ENCODE measurements at regions not wholly inside any gene's neighbourhood (a gene's known extent, or its start where the extent isn't known, plus 50 kb on each side); places are given as distances from the start of the nearest gene placed in this dataset.
"Not testable (repeated sequence)": the region's sequence is repeated elsewhere in the genome, so short reads cannot be mapped to it uniquely, and the experiment has no call there.

DNA sequence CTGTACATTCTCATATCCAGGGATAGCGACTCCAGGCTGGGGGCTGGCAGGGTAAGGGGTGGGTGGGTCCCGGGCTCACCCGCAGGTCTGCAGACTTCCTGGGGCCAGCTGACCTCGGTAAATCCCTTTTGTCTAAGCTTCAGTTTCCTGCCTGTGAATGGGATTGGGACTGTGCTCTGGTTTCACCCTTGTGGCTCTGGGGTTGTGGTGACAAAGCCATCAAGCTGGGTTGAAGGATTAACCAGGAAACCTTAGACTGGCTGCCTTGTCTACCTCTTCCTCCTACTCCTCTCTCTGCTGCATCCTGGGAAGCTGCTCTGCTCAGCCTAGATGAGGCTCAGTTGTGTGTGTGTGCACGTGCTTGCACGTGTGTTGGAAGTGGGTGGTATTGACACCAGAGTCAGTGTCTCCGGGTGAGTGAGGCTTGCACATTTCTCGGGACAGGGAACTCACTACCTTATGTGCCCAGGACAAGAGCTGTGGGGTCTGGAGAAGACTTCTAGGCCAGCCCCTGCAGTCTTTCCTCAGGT is 3078.6 kb downstream of the RPIA start:
- not testable (repeated sequence) for DNase-seq; H3K4me3 Mint-ChIP-seq; H3K4me1 Mint-ChIP-seq; H3K27ac Mint-ChIP-seq; H3K36me3 Mint-ChIP-seq; H3K27me3 Mint-ChIP-seq (ENCODE audit: low read depth in 3 of 3); H3K9me3 Mint-ChIP-seq

DNA sequence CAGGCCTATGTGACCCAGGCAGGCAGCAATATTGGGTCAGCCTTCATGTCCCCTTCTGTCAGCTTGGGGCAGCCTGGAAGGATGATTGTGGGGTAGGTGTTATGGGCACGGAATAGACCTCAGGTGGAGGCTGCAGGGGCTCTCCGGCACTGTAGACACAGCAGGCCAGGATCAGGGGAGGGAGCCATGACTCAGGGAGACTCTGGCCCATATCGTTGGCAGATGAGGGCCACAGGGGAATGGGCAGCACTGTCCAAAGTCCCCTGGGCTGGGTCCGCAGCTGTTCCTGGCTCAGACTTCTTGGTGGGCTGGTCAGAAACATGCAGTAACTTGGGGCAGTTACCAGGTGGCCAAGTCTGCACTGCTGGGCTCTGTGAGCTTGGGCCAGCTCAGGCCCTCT is 3080.1 kb downstream of the RPIA start:
- not testable (repeated sequence) for H3K27ac Mint-ChIP-seq; H3K27me3 Mint-ChIP-seq (ENCODE audit: low read depth in 3 of 3); DNase-seq; H3K4me3 Mint-ChIP-seq; H3K9me3 Mint-ChIP-seq; H3K4me1 Mint-ChIP-seq; H3K36me3 Mint-ChIP-seq

GRCh38 chr2:91772240-91772937 is 3080.9 kb downstream of the RPIA start:
- H3K27me3 Mint-ChIP-seq (ENCODE audit: low read depth in 3 of 3); H3K9me3 Mint-ChIP-seq; H3K4me3 Mint-ChIP-seq; H3K4me1 Mint-ChIP-seq; DNase-seq; H3K36me3 Mint-ChIP-seq; H3K27ac Mint-ChIP-seq: not testable (repeated sequence)

GRCh38 chr2:91773810-91774209 is 3082.3 kb downstream of the RPIA start:
- not testable (repeated sequence) for H3K36me3 Mint-ChIP-seq; H3K9me3 Mint-ChIP-seq; H3K4me1 Mint-ChIP-seq; H3K27ac Mint-ChIP-seq; H3K4me3 Mint-ChIP-seq; H3K27me3 Mint-ChIP-seq (ENCODE audit: low read depth in 3 of 3); DNase-seq

GRCh38 chr2:91775193-91775592 is 3083.7 kb downstream of the RPIA start:
- H3K36me3 Mint-ChIP-seq; H3K27me3 Mint-ChIP-seq (ENCODE audit: low read depth in 3 of 3); H3K9me3 Mint-ChIP-seq: not testable (repeated sequence)

DNA sequence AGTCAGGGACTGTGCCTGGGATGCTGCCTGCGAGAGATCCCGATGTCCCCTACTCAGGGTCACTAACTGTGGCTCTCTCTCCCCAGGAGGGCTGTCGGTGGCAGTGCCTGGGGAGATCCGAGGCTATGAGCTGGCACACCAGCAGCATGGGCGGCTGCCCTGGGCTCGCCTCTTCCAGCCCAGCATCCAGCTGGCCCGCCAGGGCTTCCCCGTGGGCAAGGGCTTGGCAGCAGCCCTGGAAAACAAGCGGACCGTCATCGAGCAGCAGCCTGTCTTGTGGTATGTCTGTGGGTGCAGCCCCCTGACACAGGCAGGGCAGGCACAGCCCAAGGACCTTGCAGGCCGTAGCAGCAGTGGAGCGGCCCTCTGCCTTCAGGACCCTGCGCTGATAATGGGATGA is 3088.9 kb downstream of the RPIA start:
- not testable (repeated sequence) for H3K4me1 Mint-ChIP-seq, H3K4me3 Mint-ChIP-seq

More at GRCh38 chr2:91775193-91775592, 3083.7 kb downstream of the RPIA start:
- H3K4me3 Mint-ChIP-seq, DNase-seq, H3K4me1 Mint-ChIP-seq, H3K27ac Mint-ChIP-seq: not testable (repeated sequence)

DNA sequence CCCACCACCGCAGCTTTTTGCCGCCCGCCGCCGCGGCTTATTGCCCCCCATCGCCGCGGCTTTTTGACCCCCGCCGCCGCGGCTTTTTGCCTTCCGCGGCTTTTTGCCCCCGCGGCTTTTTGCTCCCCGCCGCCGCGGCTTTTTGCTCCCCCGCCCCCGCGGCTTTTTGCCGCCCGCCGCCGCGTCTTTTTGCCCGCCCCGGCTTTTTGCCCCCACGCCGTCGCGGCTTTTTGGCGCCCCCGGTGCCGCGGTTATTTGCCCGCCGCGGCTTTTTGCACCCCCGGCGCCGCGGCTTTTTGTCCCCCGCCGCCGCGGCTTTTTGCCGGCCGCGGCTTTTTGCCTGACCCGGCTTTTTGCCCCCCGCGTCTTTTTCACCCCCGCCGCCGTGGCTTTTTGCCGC is 3061.8 kb upstream of the TEKT4 start:
- H3K9me3 Mint-ChIP-seq, H3K4me3 Mint-ChIP-seq, DNase-seq: not testable (repeated sequence)

More for the DNA sequence above, 3088.9 kb downstream of the RPIA start:
- H3K27ac Mint-ChIP-seq; DNase-seq; H3K27me3 Mint-ChIP-seq (ENCODE audit: low read depth in 3 of 3); H3K36me3 Mint-ChIP-seq: not testable (repeated sequence)
- peaks cover 0 to 12% (median 1%) of the 10 kb centered on the region in 6 donors for H3K9me3 Mint-ChIP-seq

DNA sequence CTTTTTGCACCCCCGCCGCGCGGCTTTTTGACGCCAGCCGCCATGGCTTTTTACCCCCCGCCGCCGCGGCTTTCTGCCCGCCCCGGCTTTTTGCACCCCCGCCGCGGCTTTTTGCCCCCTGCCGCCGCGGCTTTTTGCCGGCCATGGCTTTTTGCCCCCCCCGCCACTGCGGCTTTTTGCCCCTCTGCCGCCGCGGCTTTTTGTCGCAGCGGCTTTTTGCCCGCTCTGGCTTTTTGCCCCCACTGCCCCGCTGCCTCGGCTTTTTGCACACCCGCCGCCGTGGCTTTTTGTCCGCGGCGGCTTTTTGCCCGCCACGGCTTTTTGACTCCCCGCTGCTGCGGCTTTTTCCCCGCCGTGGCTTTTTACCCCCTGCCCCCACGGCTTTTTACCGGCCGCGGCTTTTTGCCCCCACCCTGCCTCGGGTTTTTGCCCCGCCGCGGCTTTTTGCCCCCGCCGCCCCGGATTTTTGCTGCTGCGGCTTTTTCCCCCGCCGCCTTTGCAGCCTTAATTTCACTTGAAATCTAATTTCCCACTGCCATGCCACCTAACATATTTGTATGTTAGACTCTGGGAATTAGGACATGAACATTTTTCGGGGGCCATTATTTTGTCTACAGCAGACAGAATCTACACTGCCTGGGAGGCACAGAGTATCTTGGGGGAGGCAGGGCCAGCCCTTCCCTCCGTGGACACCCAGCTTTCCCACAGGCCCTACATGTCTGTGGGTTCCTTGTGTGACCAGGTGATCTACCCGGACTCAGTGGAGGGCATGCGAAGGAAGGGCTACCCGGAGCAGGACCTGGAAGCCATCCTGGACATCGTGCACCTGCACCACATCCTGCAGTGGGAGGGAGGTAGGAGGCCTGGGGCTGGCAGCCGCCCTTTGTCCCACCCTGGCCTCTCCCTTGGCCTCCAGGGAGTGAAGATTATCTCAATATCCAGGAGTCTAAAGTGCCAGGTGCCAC is 3031.0 kb upstream of the TEKT4 start:
- Mint-ChIP-seq H3K9me3 (peaks cover 0 to 7% (median 3%) of the 10 kb centered on the region in 6 donors), H3K4me3 (no peak overlapping the region), H3K36me3 (no peaks in the 10 kb centered on the region), H3K4me1 (no peaks in the 10 kb centered on the region), H3K27ac (no peak overlapping the region), H3K27me3 (ENCODE audit: low read depth in 3 of 3) (peaks cover 0 to 3% (median 2%) of the 10 kb centered on the region in 3 donors)
- no peak for DNase-seq

More for the DNA sequence above, 3061.8 kb upstream of the TEKT4 start:
- H3K27me3 Mint-ChIP-seq (ENCODE audit: low read depth in 3 of 3); H3K36me3 Mint-ChIP-seq; H3K4me1 Mint-ChIP-seq; H3K27ac Mint-ChIP-seq: not testable (repeated sequence)

GRCh38 chr2:91842264-91842663 is 3029.0 kb upstream of the TEKT4 start:
- H3K4me3 Mint-ChIP-seq; H3K4me1 Mint-ChIP-seq; DNase-seq; H3K27me3 Mint-ChIP-seq (ENCODE audit: low read depth in 3 of 3); H3K36me3 Mint-ChIP-seq; H3K27ac Mint-ChIP-seq: not testable (repeated sequence)
- H3K9me3 Mint-ChIP-seq: peaks cover 0 to 10% (median 5%) of the 10 kb centered on the region in 6 donors

DNA sequence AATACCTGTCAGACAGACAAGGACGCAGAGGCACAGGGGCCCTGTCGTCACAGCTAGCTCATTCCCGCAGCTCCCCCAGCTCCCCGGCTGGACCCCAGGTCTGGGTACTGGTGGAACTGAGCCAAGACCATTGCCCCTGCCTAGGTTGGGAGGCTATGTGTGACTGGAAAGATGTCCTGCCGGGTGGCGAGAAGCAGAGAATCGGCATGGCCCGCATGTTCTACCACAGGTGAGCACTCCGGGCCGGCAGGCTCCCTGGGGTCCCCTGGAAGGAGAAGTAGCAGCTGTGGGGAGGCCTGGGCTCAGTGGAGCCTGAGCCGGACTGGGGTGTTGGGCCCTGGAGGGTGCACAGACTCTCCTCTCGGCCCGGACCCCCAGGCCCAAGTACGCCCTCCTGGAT is 3028.3 kb upstream of the TEKT4 start:
- H3K36me3 Mint-ChIP-seq; DNase-seq; H3K27me3 Mint-ChIP-seq (ENCODE audit: low read depth in 3 of 3); H3K27ac Mint-ChIP-seq; H3K4me3 Mint-ChIP-seq; H3K4me1 Mint-ChIP-seq: not testable (repeated sequence)
- H3K9me3 Mint-ChIP-seq: peaks cover 0 to 10% (median 7%) of the 10 kb centered on the region in 6 donors

- DNase-seq; H3K36me3 Mint-ChIP-seq; H3K27ac Mint-ChIP-seq; H3K4me1 Mint-ChIP-seq; H3K27me3 Mint-ChIP-seq (ENCODE audit: low read depth in 3 of 3); H3K4me3 Mint-ChIP-seq: not testable (repeated sequence)
- peaks cover under 1 to 10% (median 7%) of the 10 kb centered on the region in 6 donors for H3K9me3 Mint-ChIP-seq
Observed at GRCh38 chr2:91843723-91844450, 3027.3 kb upstream of the TEKT4 start.

- H3K9me3 Mint-ChIP-seq: peaks cover 2 to 12% (median 8%) of the 10 kb centered on the region in 6 donors
- not testable (repeated sequence) for H3K36me3 Mint-ChIP-seq; H3K4me1 Mint-ChIP-seq; DNase-seq; H3K4me3 Mint-ChIP-seq; H3K27me3 Mint-ChIP-seq (ENCODE audit: low read depth in 3 of 3); H3K27ac Mint-ChIP-seq
Observed at GRCh38 chr2:91844451-91844825, 3026.8 kb upstream of the TEKT4 start.

- DNase-seq; H3K27ac Mint-ChIP-seq; H3K27me3 Mint-ChIP-seq (ENCODE audit: low read depth in 3 of 3); H3K36me3 Mint-ChIP-seq; H3K4me3 Mint-ChIP-seq; H3K4me1 Mint-ChIP-seq: not testable (repeated sequence)
- H3K9me3 Mint-ChIP-seq: peaks cover 4 to 21% (median 10%) of the 10 kb centered on the region in 6 donors
Observed at GRCh38 chr2:91846388-91846787, 3024.8 kb upstream of the TEKT4 start.
